GM12878 (cell line): ENCODE measurements at regions not wholly inside any gene's neighbourhood (a gene's known extent, or its start where the extent isn't known, plus 50 kb on each side); places are given as distances from the start of the nearest gene placed in this dataset.

Experiments
- ATAC-seq: fragments of 200-7000 bp; cut with Tn5 transposase; 3 replicates; pipeline ENCODE4 v1.9.1; 2020; ENCODE audit warnings: mild to moderate bottlenecking, moderate library complexity
- BruUV-seq: library from RNA; stranded (reverse); fragments of 400-500 nt; replicated peaks from 2 replicates; lab custom pipeline; 2021; lab: Mats Ljungman, UMichigan
- CTCF ChIA-PET: fragments of 300-600 bp; sonication (Branson Sonifier 250); formaldehyde crosslinking; extraction: SDS; loops from one replicate; lab custom pipeline; 2021; ENCODE audit warnings: inconsistent platforms; lab: Yijun Ruan, JAX
- POLR2A ChIA-PET: fragments of 350-600 bp; formaldehyde crosslinking; extraction: SDS; loops from one replicate; lab custom pipeline; 2021; ENCODE audit warnings: inconsistent platforms; lab: Charles Lee
- RAD21 ChIA-PET: fragments of 300-600 bp; sonication (Branson Sonifier 250); formaldehyde crosslinking; loops from one replicate; lab custom pipeline; 2023; ENCODE audit warnings: antibody characterized with exemption; ENCODE audit not compliant: unreplicated experiment; lab: Charles Lee
- SMC1A ChIA-PET: fragments of 300-600 bp; sonication (Branson Sonifier 250); formaldehyde crosslinking; loops from one replicate; lab custom pipeline; 2023; ENCODE audit not compliant: unreplicated experiment, uncharacterized antibody; lab: Charles Lee
- DNase-seq: peaks from one replicate; pipeline ENCODE4 v3.0.0-alpha.2; 2011; ENCODE audit warnings: low read depth, low spot score
- FAIRE-seq: peaks from 3 replicates; lab custom pipeline; 2011; peaks lifted over from hg19 to GRCh38; lab: Jason Lieb, UNC
- H2AFZ ChIP-seq: 2 replicates; pipeline ENCODE4 v1.6.0; 2011; ENCODE audit warnings: low read depth, low read length, control low read depth; ENCODE audit not compliant: control insufficient read depth
- H3K27ac ChIP-seq: 2 replicates; pipeline ENCODE4 v1.5.1; 2011; ENCODE audit warnings: control low read depth; ENCODE audit not compliant: control insufficient read depth, insufficient read depth
- H3K27me3 ChIP-seq, 2 experiments: replicated peaks in 1 of 2; 2 replicates each; pipeline versions ENCODE4 v1.6.0 to v1.6.1; 2011; ENCODE audit warnings: low read length in 1 of 2; ENCODE audit not compliant: control insufficient read depth in 2 of 2, insufficient read depth in 2 of 2
- H3K36me3 ChIP-seq, 2 experiments: 2 replicates each; pipeline ENCODE4 v1.5.1; 2011; ENCODE audit warnings: low read length in 1 of 2; ENCODE audit not compliant: control insufficient read depth in 2 of 2, insufficient read depth in 2 of 2
- H3K4me1 ChIP-seq: 2 replicates; pipeline ENCODE4 v1.6.1; 2011; ENCODE audit warnings: mild to moderate bottlenecking, low read length, moderate library complexity, mixed read lengths; ENCODE audit not compliant: control insufficient read depth, insufficient read depth
- H3K4me2 ChIP-seq: 2 replicates; pipeline ENCODE4 v1.6.0; 2011; ENCODE audit warnings: control low read depth; ENCODE audit not compliant: control insufficient read depth, insufficient read depth
- H3K4me3 ChIP-seq: fragments of 200-600 bp; sonication (generic); 2 replicates; pipeline ENCODE4 v1.5.1; 2016
- H3K79me2 ChIP-seq: 2 replicates; pipeline ENCODE4 v1.6.0; 2011; ENCODE audit warnings: low read length; ENCODE audit not compliant: control insufficient read depth, insufficient read depth
- H3K9ac ChIP-seq: 2 replicates; pipeline ENCODE4 v1.8.0; 2011; ENCODE audit warnings: low read length, control low read depth, mixed read lengths; ENCODE audit not compliant: control insufficient read depth, insufficient read depth
- H3K9me3 ChIP-seq: replicated peaks from 3 replicates; pipeline ENCODE4 v1.5.1; 2011; ENCODE audit warnings: mild to moderate bottlenecking, low read length; ENCODE audit not compliant: control insufficient read depth, insufficient read depth
- H4K20me1 ChIP-seq: 2 replicates; pipeline ENCODE4 v1.6.0; 2011; ENCODE audit not compliant: control insufficient read depth, insufficient read depth
- ASH2L ChIP-seq: fragments of 300-600, 200-600 bp; sonication (generic); IDR thresholded peaks from 2 replicates; pipeline ENCODE4 v1.6.1; 2017; ENCODE audit warnings: low read depth, mild to moderate bottlenecking, borderline replicate concordance
- CEBPZ ChIP-seq: fragments of 150-350 bp; IDR thresholded peaks from 2 replicates; pipeline ENCODE4 v1.6.1; 2016; ENCODE audit warnings: low read depth, low read length
- CHD2 ChIP-seq: IDR thresholded peaks from 2 replicates; pipeline ENCODE4 v1.6.1; 2011; ENCODE audit warnings: low read depth, low read length, improper control_type of control experiment, borderline replicate concordance
- MXI1 ChIP-seq: fragments of 150-350 bp; IDR thresholded peaks from 2 replicates; pipeline ENCODE4 v1.6.1; 2011; ENCODE audit warnings: low read depth, mild to moderate bottlenecking, inconsistent platforms, low read length, improper control_type of control experiment
- NFYB ChIP-seq: IDR thresholded peaks from 2 replicates; pipeline ENCODE4 v1.6.1; 2011; ENCODE audit warnings: low read depth, mild to moderate bottlenecking, low read length, improper control_type of control experiment, moderate library complexity; ENCODE audit not compliant: insufficient read depth
- SMAD5 ChIP-seq: IDR thresholded peaks from 2 replicates; pipeline ENCODE4 v1.6.1; 2016; ENCODE audit warnings: antibody characterized with exemption, low read depth
- WGBS: methylation state at CpG from one replicate; pipeline ENCODE4 v1.1.6; 2016; ENCODE audit warnings: low lambda C conversion rate; ENCODE audit not compliant: insufficient replicate concordance, insufficient coverage; ENCODE audit errors: missing lambda C conversion rate; 5-methylcytosine and 5-hydroxymethylcytosine counted together
- in situ Hi-C: fragments of 300-500 bp; cut with MboI; formaldehyde crosslinking; loops from 9 replicates; pipeline ENCODE4 v1.14.3; 2018; ENCODE audit warnings: mixed read lengths
- intact Hi-C: fragments of 100-400 bp; cut with micrococcal nuclease; formaldehyde crosslinking; loops from one replicate; pipeline ENCODE4 v1.14.2; 2022; ENCODE audit not compliant: unreplicated experiment

GRCh38 chr14:54275997-54276725 lies 120.6 kb upstream of the CDKN3 start:
- in situ Hi-C loops, result no loop called here
- intact Hi-C loops, result no loop called here
- ATAC-seq, result no peak
- CTCF ChIA-PET, result interaction anchor here (1.4 kb wide), 1 partner anchor 8 kb away, joined by 3 read pairs; no protein-coding TSS in a partner anchor
- RAD21 ChIA-PET, result no interaction called here
- Histone ChIP-seq H3K27me3 (no peaks in the 10 kb centered on the region), H3K4me2 (no peak overlapping the region), H3K79me2 (no peaks in the 10 kb centered on the region), H3K4me1 (no peaks in the 10 kb centered on the region), H3K36me3 (no peaks in the 10 kb centered on the region), H3K9ac (no peak overlapping the region), H2AFZ (no peak overlapping the region), H3K4me3 (no peak overlapping the region), H4K20me1 (no peaks in the 10 kb centered on the region), H3K9me3 (no peaks in the 10 kb centered on the region; the same call in 2 of the 3 replicates), H3K27ac (no peak overlapping the region)
- FAIRE-seq, result no peak
- BruUV-seq, result no TSS peak
- DNase-seq, result no peak
- SMC1A ChIA-PET, result interaction anchor here (0.7 to 0.9 kb wide), 2 partner anchors 17 to 72 kb away, joined by 3 to 4 read pairs; no protein-coding TSS in a partner anchor
- TF ChIP-seq CEBPZ (no peak), SMAD5 (no peak), NFYB (no peak), ASH2L (no peak), CHD2 (no peak), MXI1 (no peak)
- POLR2A ChIA-PET, result interaction anchor here (0.5 kb wide), 1 partner anchor 1201 kb away, joined by 6 read pairs; no protein-coding TSS in a partner anchor
- WGBS, result 19% methylated on average over 5 of the region's 5 CpGs
